HepG2 (cell line): ENCODE measurements at regions not wholly inside any gene's neighbourhood (a gene's known extent, or its start where the extent isn't known, plus 50 kb on each side); places are given as distances from the start of the nearest gene placed in this dataset.

ENCODE experiments used
- ATAC-seq: fragments of 200-7000 bp; cut with Tn5 transposase; 3 replicates; pipeline ENCODE4 v1.9.1; 2020; ENCODE audit warnings: mild to moderate bottlenecking, moderate library complexity
- BruUV-seq: library from RNA; stranded (reverse); fragments of 400-500 nt; replicated peaks from 2 replicates; lab custom pipeline; 2021; lab: Mats Ljungman, UMichigan
- CTCF ChIA-PET: fragments of 300-600 bp; formaldehyde crosslinking; extraction: SDS; loops from one replicate; lab custom pipeline; 2021; ENCODE audit warnings: low total read pairs, inconsistent platforms, low intra/inter-chr PET ratio; lab: Yijun Ruan, JAX
- POLR2A ChIA-PET: fragments of 350-600 bp; sonication (Branson Sonifier 250); formaldehyde crosslinking; loops from one replicate; lab custom pipeline; 2020; ENCODE audit warnings: antibody characterized with exemption, inconsistent platforms; lab: Yijun Ruan, JAX
- DNase-seq: peaks from one replicate; pipeline ENCODE4 v3.0.0-alpha.2; 2015; ENCODE audit warnings: low spot score
- FAIRE-seq: peaks from 3 replicates; lab custom pipeline; 2011; peaks lifted over from hg19 to GRCh38; lab: Jason Lieb, UNC
- H2AFZ ChIP-seq: one replicate; pipeline ENCODE4 v1.6.1; 2011; ENCODE audit warnings: low read length, inconsistent platforms
- H3K27ac ChIP-seq: fragments of 300-600 bp; 3 replicates; pipeline ENCODE4 v1.8.0; 2011; ENCODE audit warnings: mixed run types, mild to moderate bottlenecking, mixed read lengths, low read length, inconsistent platforms; ENCODE audit not compliant: insufficient read depth; ENCODE audit errors: extremely low read length
- H3K27me3 ChIP-seq, 2 experiments: fragments of 200-600 bp in 1 of 2; 2 replicates in 1 of 2; 3 replicates in 1 of 2; pipeline versions ENCODE4 v1.6.0 to v1.8.0; 2011; ENCODE audit warnings: low read length in 2 of 2, mild to moderate bottlenecking in 2 of 2, moderate library complexity in 2 of 2, inconsistent platforms in 1 of 2; ENCODE audit not compliant: insufficient read depth in 2 of 2, control insufficient read depth in 1 of 2
- H3K36me3 ChIP-seq, 2 experiments: fragments of 200-600 bp in 1 of 2; replicated peaks in 1 of 2; 2 replicates in 1 of 2; 3 replicates in 1 of 2; pipeline versions ENCODE4 v1.5.1 to v1.8.0; 2011; ENCODE audit warnings: low read length in 2 of 2, inconsistent platforms in 1 of 2; ENCODE audit not compliant: insufficient read depth in 2 of 2, control insufficient read depth in 1 of 2
- H3K4me1 ChIP-seq: 2 replicates; pipeline ENCODE4 v1.5.1; 2012; ENCODE audit warnings: low read length, inconsistent platforms; ENCODE audit not compliant: insufficient read depth
- H3K4me2 ChIP-seq: 2 replicates; pipeline ENCODE4 v1.6.0; 2011; ENCODE audit warnings: low read depth, low read length, inconsistent platforms
- H3K4me3 ChIP-seq, 3 experiments: fragments of 200-600 bp in 1 of 3; sonication (generic), shearing (Covaris generic) in 1 of 3; replicated peaks in 1 of 3; 2 replicates each; pipeline ENCODE4 v1.5.1; 2011 to 2016; ENCODE audit warnings: low read length in 3 of 3, inconsistent platforms in 2 of 3, low read depth in 2 of 3, mild to moderate bottlenecking in 2 of 3, control low read depth in 1 of 3, mixed read lengths in 1 of 3; ENCODE audit not compliant: insufficient read depth in 1 of 3
- H3K79me2 ChIP-seq: one replicate; pipeline ENCODE4 v1.6.1; 2011; ENCODE audit warnings: low read length, inconsistent platforms; ENCODE audit not compliant: insufficient read depth
- H3K9ac ChIP-seq: 2 replicates; pipeline ENCODE4 v1.6.0; 2011; ENCODE audit warnings: mild to moderate bottlenecking, low read depth, low read length, inconsistent platforms; ENCODE audit not compliant: insufficient read depth
- H3K9me3 ChIP-seq: 2 replicates; pipeline ENCODE4 v1.5.1; 2012; ENCODE audit warnings: mild to moderate bottlenecking, low read length
- H4K20me1 ChIP-seq: 2 replicates; pipeline ENCODE4 v1.6.0; 2011; ENCODE audit warnings: inconsistent platforms, mild to moderate bottlenecking, low read length, moderate library complexity; ENCODE audit not compliant: insufficient read depth
- ARID2 ChIP-seq: sonication (generic); formaldehyde crosslinking; IDR thresholded peaks from 2 replicates; pipeline ENCODE4 v1.8.1; 2022; ENCODE audit warnings: mild to moderate bottlenecking, missing genetic modification reagents, borderline replicate concordance
- ASH2L ChIP-seq: fragments of 300-600, 200-600 bp; sonication (generic); IDR thresholded peaks from 2 replicates; pipeline ENCODE4 v1.7.0; 2017; ENCODE audit warnings: low read depth, mild to moderate bottlenecking, moderate library complexity, mixed read lengths, low read length; ENCODE audit not compliant: insufficient read length
- ATAD3A ChIP-seq: sonication (generic); formaldehyde crosslinking; IDR thresholded peaks from 2 replicates; pipeline ENCODE4 v1.4.0; 2020; ENCODE audit warnings: missing genetic modification reagents
- CHD4 ChIP-seq: fragments of 200-600 bp; sonication (generic); IDR thresholded peaks from 2 replicates; pipeline ENCODE4 v1.7.0; 2017; ENCODE audit warnings: mild to moderate bottlenecking, low read length, borderline replicate concordance
- KLF16 ChIP-seq, 2 experiments: sonication (generic) in 1 of 2; formaldehyde crosslinking in 1 of 2; IDR thresholded peaks; 2 replicates each; pipeline versions ENCODE4 v1.6.1 to v1.8.0; 2016 to 2023; ENCODE audit warnings: missing genetic modification reagents in 2 of 2, missing compliant biosample characterization in 1 of 2
- PCBP1 ChIP-seq: fragments of 200-400 bp; formaldehyde crosslinking; IDR thresholded peaks from 2 replicates; pipeline ENCODE4 v1.6.1; 2017; ENCODE audit warnings: mild to moderate bottlenecking, low read depth, low read length, borderline replicate concordance
- RNF2 ChIP-seq: fragments of 450-650 bp; conservative IDR thresholded peaks from 2 replicates; pipeline ENCODE4 v1.6.1; 2016; ENCODE audit warnings: low read depth
- TBX3 ChIP-seq: fragments of 450-650 bp; IDR thresholded peaks from 2 replicates; pipeline ENCODE4 v1.6.1; 2017; ENCODE audit warnings: antibody characterized with exemption, mild to moderate bottlenecking, inconsistent platforms, borderline replicate concordance
- U2AF2 ChIP-seq: fragments of 200-400 bp; formaldehyde crosslinking; IDR thresholded peaks from 2 replicates; pipeline ENCODE4 v1.6.1; 2017; ENCODE audit warnings: low read depth, mild to moderate bottlenecking, low read length
- ZNF230 ChIP-seq: sonication (generic); formaldehyde crosslinking; IDR thresholded peaks from 2 replicates; pipeline ENCODE4 v1.4.0; 2020; ENCODE audit warnings: mild to moderate bottlenecking, missing genetic modification reagents
- ZNF235 ChIP-seq: sonication (generic); formaldehyde crosslinking; IDR thresholded peaks from 2 replicates; pipeline ENCODE4 v1.8.1; 2023; ENCODE audit warnings: mild to moderate bottlenecking, missing genetic modification reagents, borderline replicate concordance
- ZNF337 ChIP-seq: sonication (generic); formaldehyde crosslinking; IDR thresholded peaks from 2 replicates; pipeline ENCODE4 v1.5.1; 2020; ENCODE audit warnings: missing genetic modification reagents, low read depth, mild to moderate bottlenecking, borderline replicate concordance
- ZNF460 ChIP-seq: sonication (generic); formaldehyde crosslinking; IDR thresholded peaks from 2 replicates; pipeline ENCODE4 v1.5.1; 2020; ENCODE audit warnings: missing genetic modification reagents, mild to moderate bottlenecking, borderline replicate concordance
- ZNF7 ChIP-seq: IDR thresholded peaks from 2 replicates; pipeline ENCODE4 v1.6.1; 2016; ENCODE audit warnings: missing biosample characterization, missing genetic modification reagents
- ZNF747 ChIP-seq: sonication (generic); formaldehyde crosslinking; IDR thresholded peaks from 2 replicates; pipeline ENCODE4 v1.8.1; 2023; ENCODE audit warnings: missing genetic modification reagents, mild to moderate bottlenecking, borderline replicate concordance
- ZNF878 ChIP-seq: sonication (generic); formaldehyde crosslinking; IDR thresholded peaks from 2 replicates; pipeline ENCODE4 v1.8.1; 2023; ENCODE audit warnings: mild to moderate bottlenecking, missing genetic modification reagents, moderate library complexity
- WGBS: methylation state at CpG from one replicate; pipeline ENCODE4 v1.1.6; 2017; ENCODE audit warnings: low lambda C conversion rate; 5-methylcytosine and 5-hydroxymethylcytosine counted together
- in situ Hi-C: cut with HindIII; loops from 2 replicates; pipeline ENCODE4 v1.10.0; 2017; ENCODE audit warnings: low pct_unique_long_range_greater_than_20kb; ENCODE audit not compliant: extremely low pct_ligation_motif_present
- intact Hi-C: fragments of 100-400 bp; cut with micrococcal nuclease; formaldehyde crosslinking; loops from one replicate; pipeline ENCODE4 v1.10.0; 2022; ENCODE audit not compliant: unreplicated experiment
- TF ChIP-seq, protein P1 (sequence below): sonication (generic); formaldehyde crosslinking; IDR thresholded peaks from 2 replicates; pipeline ENCODE4 v1.8.0; 2022; ENCODE audit warnings: mild to moderate bottlenecking, missing genetic modification reagents; ENCODE audit not compliant: insufficient replicate concordance
- TF ChIP-seq, protein P2 (sequence below): sonication (generic); formaldehyde crosslinking; IDR thresholded peaks from 2 replicates; pipeline ENCODE4 v1.5.1; 2020; ENCODE audit warnings: mild to moderate bottlenecking, missing genetic modification reagents, moderate library complexity
- TF ChIP-seq, protein P3 (sequence below): sonication (generic); formaldehyde crosslinking; IDR thresholded peaks from 2 replicates; pipeline ENCODE4 v1.4.0; 2020; ENCODE audit warnings: missing genetic modification reagents

DNA sequence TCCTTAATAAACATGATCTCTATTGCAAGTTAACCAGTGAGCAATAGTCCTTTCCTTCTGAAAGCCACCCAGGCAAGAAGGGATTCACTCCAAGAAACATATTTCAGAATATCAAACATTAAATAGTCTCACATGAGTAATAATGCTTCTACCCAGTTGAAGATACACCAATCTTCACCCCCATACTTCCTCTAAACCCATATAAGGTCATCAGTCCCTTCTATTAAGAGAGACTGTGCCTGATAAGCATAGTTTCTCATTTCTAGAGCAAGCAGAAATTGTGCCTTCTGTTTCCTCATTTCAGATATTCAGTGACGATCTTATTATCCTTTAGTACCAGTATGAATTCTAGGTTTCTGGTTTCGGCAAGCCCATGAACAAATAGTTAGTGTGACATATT lies 64.6 kb downstream of the DSEL start:
- no peak overlapping the region for H3K4me2 ChIP-seq
- no TSS peak for BruUV-seq
- no peak for DNase-seq
- H3K4me1 ChIP-seq, result no peaks in the 10 kb centered on the region
- H3K27me3 ChIP-seq, result no peaks in the 10 kb centered on the region
- H2AFZ ChIP-seq, result no peak overlapping the region
- ChIA-PET CTCF (no interaction called here), POLR2A (no interaction called here)
- no peak for TF ChIP-seq ZNF230 (CRISPR knock-in tag)
- TF ChIP-seq ZNF878 (CRISPR knock-in tag), result no peak
- TF ChIP-seq ZNF337, result no peak
- TF ChIP-seq TBX3, result no peak
- TF ChIP-seq, protein P1, sequence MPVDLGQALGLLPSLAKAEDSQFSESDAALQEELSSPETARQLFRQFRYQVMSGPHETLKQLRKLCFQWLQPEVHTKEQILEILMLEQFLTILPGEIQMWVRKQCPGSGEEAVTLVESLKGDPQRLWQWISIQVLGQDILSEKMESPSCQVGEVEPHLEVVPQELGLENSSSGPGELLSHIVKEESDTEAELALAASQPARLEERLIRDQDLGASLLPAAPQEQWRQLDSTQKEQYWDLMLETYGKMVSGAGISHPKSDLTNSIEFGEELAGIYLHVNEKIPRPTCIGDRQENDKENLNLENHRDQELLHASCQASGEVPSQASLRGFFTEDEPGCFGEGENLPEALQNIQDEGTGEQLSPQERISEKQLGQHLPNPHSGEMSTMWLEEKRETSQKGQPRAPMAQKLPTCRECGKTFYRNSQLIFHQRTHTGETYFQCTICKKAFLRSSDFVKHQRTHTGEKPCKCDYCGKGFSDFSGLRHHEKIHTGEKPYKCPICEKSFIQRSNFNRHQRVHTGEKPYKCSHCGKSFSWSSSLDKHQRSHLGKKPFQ (CRISPR knock-in tag), result no peak
- no peak for TF ChIP-seq KLF16 (CRISPR knock-in tag; IDR thresholded peaks at IDR 0.05)
- TF ChIP-seq ARID2, result no peak
- no peak for TF ChIP-seq ASH2L
- TF ChIP-seq RNF2, result no peak
- TF ChIP-seq U2AF2, result no peak
- TF ChIP-seq, protein P2, sequence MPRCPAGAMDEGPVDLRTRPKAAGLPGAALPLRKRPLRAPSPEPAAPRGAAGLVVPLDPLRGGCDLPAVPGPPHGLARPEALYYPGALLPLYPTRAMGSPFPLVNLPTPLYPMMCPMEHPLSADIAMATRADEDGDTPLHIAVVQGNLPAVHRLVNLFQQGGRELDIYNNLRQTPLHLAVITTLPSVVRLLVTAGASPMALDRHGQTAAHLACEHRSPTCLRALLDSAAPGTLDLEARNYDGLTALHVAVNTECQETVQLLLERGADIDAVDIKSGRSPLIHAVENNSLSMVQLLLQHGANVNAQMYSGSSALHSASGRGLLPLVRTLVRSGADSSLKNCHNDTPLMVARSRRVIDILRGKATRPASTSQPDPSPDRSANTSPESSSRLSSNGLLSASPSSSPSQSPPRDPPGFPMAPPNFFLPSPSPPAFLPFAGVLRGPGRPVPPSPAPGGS (CRISPR knock-in tag), result no peak
- no peak for TF ChIP-seq ATAD3A (CRISPR knock-in tag)
- no peak for TF ChIP-seq ZNF460 (CRISPR knock-in tag)
- TF ChIP-seq, protein P3, sequence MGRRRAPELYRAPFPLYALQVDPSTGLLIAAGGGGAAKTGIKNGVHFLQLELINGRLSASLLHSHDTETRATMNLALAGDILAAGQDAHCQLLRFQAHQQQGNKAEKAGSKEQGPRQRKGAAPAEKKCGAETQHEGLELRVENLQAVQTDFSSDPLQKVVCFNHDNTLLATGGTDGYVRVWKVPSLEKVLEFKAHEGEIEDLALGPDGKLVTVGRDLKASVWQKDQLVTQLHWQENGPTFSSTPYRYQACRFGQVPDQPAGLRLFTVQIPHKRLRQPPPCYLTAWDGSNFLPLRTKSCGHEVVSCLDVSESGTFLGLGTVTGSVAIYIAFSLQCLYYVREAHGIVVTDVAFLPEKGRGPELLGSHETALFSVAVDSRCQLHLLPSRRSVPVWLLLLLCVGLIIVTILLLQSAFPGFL (CRISPR knock-in tag), result no peak
- no peak for TF ChIP-seq ZNF7 (CRISPR knock-in tag)
- TF ChIP-seq CHD4, result no peak
- no peak for TF ChIP-seq PCBP1
- no peak for TF ChIP-seq ZNF235 (CRISPR knock-in tag)
- TF ChIP-seq ZNF747, result no peak
- H3K79me2 ChIP-seq, result no peaks in the 10 kb centered on the region
- no peak overlapping the region for H3K4me3 ChIP-seq
- no peak for FAIRE-seq
- H3K9me3 ChIP-seq, result no peaks in the 10 kb centered on the region
- no peak overlapping the region for H3K27ac ChIP-seq
- H3K9ac ChIP-seq, result no peak overlapping the region
- WGBS, result 0% methylated on average over 2 of the region's 2 CpGs
- intact Hi-C loops (no loop called here), in situ Hi-C loops (no loop called here)
- ATAC-seq, result no peak
- H3K36me3 ChIP-seq, result no peaks in the 10 kb centered on the region
- no peaks in the 10 kb centered on the region for H4K20me1 ChIP-seq
